ENCODE measurements at regions not wholly inside any gene's neighbourhood (a gene's known extent, or its start where the extent isn't known, plus 50 kb on each side); places are given as distances from the start of the nearest gene placed in this dataset.

DNA sequence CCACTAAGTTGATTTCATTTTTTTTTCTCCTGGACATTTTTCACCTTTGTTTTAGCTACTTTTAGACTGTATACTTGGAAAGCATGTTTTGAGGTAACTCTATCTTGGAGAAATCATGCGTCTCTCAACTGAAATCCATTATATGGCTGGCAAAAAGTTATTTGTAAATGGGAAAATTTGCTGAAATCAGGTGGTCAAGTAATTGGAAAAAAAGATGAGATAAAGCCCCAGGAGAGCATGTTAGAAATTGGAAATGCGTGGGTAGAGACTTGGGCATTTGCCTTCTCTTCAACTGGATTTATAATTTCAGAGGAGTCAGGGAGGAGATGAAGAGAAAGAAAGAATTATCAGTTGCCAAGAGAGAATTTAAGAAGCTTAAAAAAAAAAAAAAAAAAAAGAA, 217.1 kb upstream of the MAP3K7 start:
- no peaks in the 10 kb centered on the region for H3K9me3 ChIP-seq
- intact Hi-C loops (cut with DNase I), result no loop called here
- no peaks in the 10 kb centered on the region for H3K27me3 ChIP-seq
- no peak overlapping the region for H3K4me3 ChIP-seq
- no peaks in the 10 kb centered on the region for H3K4me1 ChIP-seq
- TF ChIP-seq POLR2A (IDR thresholded peaks at IDR 0.05) (no peak), POLR2AphosphoS5 (IDR thresholded peaks at IDR 0.05; ENCODE audit: insufficient read depth in 1 of 2, low read depth in 1 of 2) (no peak)
- TF ChIP-seq, protein P1, sequence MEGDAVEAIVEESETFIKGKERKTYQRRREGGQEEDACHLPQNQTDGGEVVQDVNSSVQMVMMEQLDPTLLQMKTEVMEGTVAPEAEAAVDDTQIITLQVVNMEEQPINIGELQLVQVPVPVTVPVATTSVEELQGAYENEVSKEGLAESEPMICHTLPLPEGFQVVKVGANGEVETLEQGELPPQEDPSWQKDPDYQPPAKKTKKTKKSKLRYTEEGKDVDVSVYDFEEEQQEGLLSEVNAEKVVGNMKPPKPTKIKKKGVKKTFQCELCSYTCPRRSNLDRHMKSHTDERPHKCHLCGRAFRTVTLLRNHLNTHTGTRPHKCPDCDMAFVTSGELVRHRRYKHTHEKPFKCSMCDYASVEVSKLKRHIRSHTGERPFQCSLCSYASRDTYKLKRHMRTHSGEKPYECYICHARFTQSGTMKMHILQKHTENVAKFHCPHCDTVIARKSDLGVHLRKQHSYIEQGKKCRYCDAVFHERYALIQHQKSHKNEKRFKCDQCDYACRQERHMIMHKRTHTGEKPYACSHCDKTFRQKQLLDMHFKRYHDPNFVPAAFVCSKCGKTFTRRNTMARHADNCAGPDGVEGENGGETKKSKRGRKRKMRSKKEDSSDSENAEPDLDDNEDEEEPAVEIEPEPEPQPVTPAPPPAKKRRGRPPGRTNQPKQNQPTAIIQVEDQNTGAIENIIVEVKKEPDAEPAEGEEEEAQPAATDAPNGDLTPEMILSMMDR (IDR thresholded peaks at IDR 0.05), result no peak
- H3K27ac ChIP-seq, result no peak overlapping the region
- no peak for DNase-seq (ENCODE audit: extremely low spot score in 2 of 2)
- H3K36me3 ChIP-seq, result no peaks in the 10 kb centered on the region

DNA sequence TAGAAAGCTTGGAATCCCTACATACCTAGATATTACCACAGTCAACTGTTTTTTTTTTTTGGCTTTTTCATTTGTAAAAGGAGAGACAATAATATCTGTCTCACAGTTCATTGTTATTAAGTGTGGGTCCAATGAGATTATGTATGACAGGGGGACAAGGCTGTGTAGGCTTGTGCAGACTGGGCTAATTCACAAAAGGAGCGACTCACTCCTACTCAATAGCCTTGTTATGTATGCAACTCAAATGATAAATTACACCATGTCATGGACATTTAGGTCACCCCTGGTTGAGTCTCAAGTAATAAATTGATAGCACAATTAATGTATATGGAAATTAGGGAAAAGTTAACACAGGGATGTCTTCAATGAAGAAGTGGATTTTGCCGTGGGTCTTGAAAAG, 208.2 kb upstream of the MAP3K7 start:
- no peak for DNase-seq (ENCODE audit: extremely low spot score in 2 of 2)
- Histone ChIP-seq H3K4me1 (no peaks in the 10 kb centered on the region), H3K9me3 (no peaks in the 10 kb centered on the region), H3K27ac (no peak overlapping the region), H3K36me3 (no peaks in the 10 kb centered on the region), H3K27me3 (no peaks in the 10 kb centered on the region), H3K4me3 (no peak overlapping the region)
- intact Hi-C loops (cut with DNase I), result no loop called here
- TF ChIP-seq, protein P1 (IDR thresholded peaks at IDR 0.05), result no peak

DNA sequence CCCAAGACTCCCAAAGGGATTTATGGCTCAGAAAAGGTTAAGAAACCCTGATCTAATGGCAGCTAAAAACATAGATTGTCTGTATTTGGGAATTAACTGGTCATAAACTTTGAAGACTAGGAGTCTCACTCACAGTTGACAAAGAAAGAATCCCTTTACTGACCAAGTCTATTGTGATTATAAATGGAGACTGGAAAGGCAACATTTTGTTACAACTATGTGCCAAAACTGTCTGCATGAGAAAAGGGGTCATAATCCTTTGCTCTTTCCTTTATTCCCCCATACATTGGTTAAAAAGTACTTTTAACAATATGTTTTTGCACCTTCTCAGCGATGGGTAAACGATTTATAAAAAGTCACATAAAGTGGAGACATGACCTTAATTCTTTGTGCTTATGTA, 206.9 kb upstream of the MAP3K7 start:
- no peak overlapping the region for H3K27ac ChIP-seq
- H3K9me3 ChIP-seq, result no peaks in the 10 kb centered on the region
- intact Hi-C loops (cut with DNase I), result no loop called here
- no peak for DNase-seq (ENCODE audit: extremely low spot score in 2 of 2)
- H3K36me3 ChIP-seq, result no peaks in the 10 kb centered on the region
- no peak overlapping the region for H3K4me3 ChIP-seq
- H3K27me3 ChIP-seq, result no peaks in the 10 kb centered on the region
- H3K4me1 ChIP-seq, result no peaks in the 10 kb centered on the region
- TF ChIP-seq POLR2AphosphoS5 (IDR thresholded peaks at IDR 0.05; ENCODE audit: insufficient read depth in 1 of 2, low read depth in 1 of 2) (no peak), POLR2A (IDR thresholded peaks at IDR 0.05) (no peak)
- TF ChIP-seq, protein P1 (IDR thresholded peaks at IDR 0.05), result no peak

DNA sequence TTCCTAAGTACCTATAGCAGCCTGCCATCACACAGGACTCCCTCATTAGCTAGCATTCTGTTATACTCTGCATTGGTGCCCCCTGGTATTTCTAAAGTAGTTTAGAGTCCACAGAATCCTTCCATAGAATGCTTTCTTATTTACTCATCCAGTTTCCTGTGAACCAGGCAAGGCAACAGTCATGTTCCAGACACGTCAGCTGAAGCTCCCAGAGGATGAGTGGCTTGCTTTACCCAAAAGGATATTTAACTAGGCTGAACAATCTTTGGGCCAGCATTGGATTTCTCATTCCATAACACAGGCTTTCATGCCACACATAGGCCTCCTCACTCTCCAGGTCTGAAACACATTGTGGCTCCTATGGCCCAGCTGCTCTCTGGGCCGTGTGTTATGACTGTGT, 203.8 kb upstream of the MAP3K7 start:
- Histone ChIP-seq H3K27ac (no peak overlapping the region), H3K36me3 (no peaks in the 10 kb centered on the region), H3K4me3 (no peak overlapping the region), H3K27me3 (no peaks in the 10 kb centered on the region), H3K9me3 (no peaks in the 10 kb centered on the region), H3K4me1 (no peaks in the 10 kb centered on the region)
- no peak for DNase-seq (ENCODE audit: extremely low spot score in 2 of 2)
- intact Hi-C loops (cut with DNase I), result no loop called here
- no peak for TF ChIP-seq POLR2AphosphoS5 (IDR thresholded peaks at IDR 0.05; ENCODE audit: insufficient read depth in 1 of 2, low read depth in 1 of 2)
- TF ChIP-seq, protein P1 (IDR thresholded peaks at IDR 0.05), result no peak
- no peak for TF ChIP-seq POLR2A (IDR thresholded peaks at IDR 0.05)

DNA sequence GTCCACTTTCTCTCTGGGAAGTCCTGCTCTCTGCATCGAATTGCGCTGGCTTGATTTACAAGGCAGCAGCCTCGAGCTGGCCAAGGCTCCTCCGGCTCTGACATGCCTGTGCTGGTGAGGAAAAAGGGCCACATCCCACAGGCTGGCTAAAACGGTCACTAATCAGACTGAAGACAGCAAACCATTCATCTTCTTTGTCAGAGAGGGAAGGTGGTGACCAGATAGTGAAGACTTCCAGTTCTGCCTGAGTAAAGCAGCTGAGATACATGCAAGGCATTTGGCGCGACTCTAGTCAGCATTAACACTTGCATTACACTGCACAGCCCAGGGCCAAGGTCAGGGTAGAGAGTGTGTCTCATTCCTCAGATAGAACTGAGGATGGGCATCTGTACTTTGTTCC, 203.2 kb upstream of the MAP3K7 start:
- TF ChIP-seq, protein P1 (IDR thresholded peaks at IDR 0.05), result no peak
- TF ChIP-seq POLR2A (IDR thresholded peaks at IDR 0.05) (no peak), POLR2AphosphoS5 (IDR thresholded peaks at IDR 0.05; ENCODE audit: insufficient read depth in 1 of 2, low read depth in 1 of 2) (no peak)
- Histone ChIP-seq H3K36me3 (no peaks in the 10 kb centered on the region), H3K4me3 (no peak overlapping the region), H3K4me1 (no peaks in the 10 kb centered on the region), H3K27ac (no peak overlapping the region), H3K9me3 (no peaks in the 10 kb centered on the region), H3K27me3 (no peaks in the 10 kb centered on the region)
- intact Hi-C loops (cut with DNase I), result no loop called here
- DNase-seq (ENCODE audit: extremely low spot score in 2 of 2), result no peak
